GM21619 (cell line): ENCODE measurements at regions not wholly inside any gene's neighbourhood (a gene's known extent, or its start where the extent isn't known, plus 50 kb on each side); places are given as distances from the start of the nearest gene placed in this dataset.

Source experiments
- ATAC-seq: cut with Tn5 transposase; IDR thresholded peaks from one replicate; pipeline ENCODE4 v1.9.1; 2021; ENCODE audit not compliant: unreplicated experiment

- ATAC-seq: no peak
These were observed 99.4 kb upstream of the BCL11A start for GRCh38 chr2:60652832-60653340.

GRCh38 chr2:60657673-60658072 is 98.4 kb upstream of the PAPOLG start:
- ATAC-seq: no peak

DNA sequence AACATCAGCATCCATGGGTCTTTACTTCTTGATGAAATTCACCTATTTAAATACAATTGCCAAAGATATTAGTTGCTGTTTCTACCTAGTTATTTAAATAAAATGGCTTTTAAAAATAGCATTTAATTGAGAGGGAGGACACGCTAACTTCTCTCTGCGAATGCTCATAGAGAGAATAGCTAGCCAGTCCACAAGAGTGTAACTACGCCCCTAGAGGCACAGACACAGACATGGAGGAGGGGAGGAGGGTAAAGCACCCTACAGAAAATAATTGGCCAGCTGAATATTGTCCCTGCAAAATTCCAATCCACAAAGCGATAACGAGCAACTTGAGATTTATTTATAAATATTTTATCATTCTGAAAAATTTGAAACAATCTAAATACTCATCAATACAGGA is 97.0 kb upstream of the PAPOLG start:
- ATAC-seq: no peak

DNA sequence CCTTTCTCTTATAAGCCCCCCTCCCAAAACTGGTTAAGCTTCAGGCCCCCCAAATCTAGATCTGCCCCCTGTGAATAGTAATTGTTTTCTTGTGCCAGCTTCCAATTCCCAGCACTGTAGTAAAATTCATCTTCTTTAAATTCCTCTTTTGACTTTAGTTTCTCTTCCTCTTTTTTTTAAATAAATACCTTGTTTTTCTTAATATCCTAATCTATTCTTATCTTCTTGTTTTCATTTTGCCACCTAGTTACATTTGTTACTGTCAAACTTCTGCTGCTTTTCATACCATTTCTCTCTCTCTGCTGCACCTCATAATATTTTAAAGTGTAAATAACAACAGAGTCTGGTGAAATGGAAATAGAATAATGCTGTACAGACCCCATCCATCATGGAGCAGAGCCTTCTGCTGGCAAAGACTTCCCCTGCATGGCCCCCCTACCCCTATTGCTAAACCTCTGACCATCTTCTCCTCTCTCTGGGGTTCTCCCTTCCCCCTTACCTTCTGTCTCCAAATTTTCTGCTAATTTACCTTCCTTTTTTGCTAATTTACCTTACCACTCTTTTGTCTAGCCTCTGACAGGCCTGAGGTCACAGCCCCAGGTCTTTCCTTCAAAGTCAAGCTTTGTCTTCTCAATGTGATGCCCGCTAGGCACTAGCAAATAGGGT is 94.9 kb upstream of the PAPOLG start:
- no peak for ATAC-seq

DNA sequence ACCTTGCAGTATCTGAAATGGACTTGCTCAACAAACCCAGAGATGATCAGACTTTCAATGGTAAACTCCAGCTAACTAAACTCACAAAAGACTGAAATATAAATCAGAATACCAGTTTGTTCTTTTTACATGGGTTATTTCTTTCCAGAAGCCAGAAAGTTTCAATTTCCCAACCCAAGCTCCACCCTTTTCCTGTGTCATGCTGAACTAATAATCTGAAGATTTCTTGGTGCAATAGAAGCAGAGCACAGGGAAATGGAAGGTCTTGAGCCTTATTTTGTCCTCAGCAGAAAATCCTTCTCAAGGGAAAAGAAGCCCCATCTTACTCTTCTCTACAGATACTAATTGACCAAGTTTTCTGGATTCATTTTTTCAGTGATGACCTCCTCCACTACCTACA is 93.3 kb upstream of the PAPOLG start:
- no peak for ATAC-seq

- no peak for ATAC-seq
These were observed 84.1 kb upstream of the PAPOLG start for GRCh38 chr2:60671966-60672365.

- ATAC-seq: peak; percentile 97
These were observed 81.4 kb upstream of the PAPOLG start for GRCh38 chr2:60674524-60675165.

DNA sequence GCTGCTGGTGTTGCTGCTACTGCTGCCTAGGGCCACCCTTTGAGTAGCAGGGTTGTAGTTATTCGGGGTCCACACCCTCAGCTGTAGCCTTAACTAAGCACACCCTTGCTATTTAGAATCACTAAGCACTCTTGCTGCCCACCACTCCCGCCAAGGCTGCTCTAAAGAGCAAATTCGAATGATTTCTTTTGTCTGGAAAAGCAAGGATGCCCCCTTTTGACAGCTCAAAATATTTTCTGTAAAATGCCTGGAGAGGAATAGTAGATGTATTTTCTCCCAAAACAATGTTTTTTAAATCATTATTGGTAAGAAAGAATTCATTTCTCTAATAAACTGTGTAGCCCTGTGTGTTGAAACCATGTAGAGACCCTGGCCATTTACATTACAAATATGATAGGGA is 80.8 kb upstream of the PAPOLG start:
- no peak for ATAC-seq

DNA sequence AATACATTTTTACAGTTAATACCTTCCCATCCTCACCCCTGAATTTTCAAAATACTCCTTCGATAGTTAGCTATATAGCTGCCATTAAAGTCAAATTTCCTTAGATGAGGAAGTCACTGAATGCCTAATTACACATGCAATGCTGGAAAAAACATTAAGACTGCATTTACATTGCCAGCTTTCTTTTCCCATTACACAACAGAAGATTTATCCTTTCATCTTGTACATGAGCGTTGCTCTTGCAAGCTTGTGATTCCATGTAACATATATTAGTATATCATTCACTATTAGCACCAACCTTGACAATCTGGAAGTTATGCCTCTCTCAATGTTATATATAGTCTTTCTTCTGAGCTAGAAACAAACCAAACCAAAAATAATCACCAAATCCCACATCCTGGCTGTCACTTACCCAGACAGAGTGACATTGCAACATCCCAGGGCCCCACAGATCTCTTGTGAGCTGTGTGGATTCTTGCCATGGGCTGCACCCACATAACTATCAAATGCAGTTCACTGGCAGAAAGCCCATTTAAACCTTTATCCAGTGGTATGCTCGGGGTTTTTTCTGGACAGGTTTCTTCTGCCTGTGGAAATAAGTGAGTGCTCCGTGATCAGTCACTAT is 79.2 kb upstream of the PAPOLG start:
- no peak for ATAC-seq

GRCh38 chr2:60677356-60677755 is 78.7 kb upstream of the PAPOLG start:
- ATAC-seq: no peak

- ATAC-seq: no peak
These were observed 77.5 kb upstream of the PAPOLG start for GRCh38 chr2:60678551-60678950.

- ATAC-seq: no peak
These were observed 76.9 kb upstream of the PAPOLG start for GRCh38 chr2:60679036-60679780.

DNA sequence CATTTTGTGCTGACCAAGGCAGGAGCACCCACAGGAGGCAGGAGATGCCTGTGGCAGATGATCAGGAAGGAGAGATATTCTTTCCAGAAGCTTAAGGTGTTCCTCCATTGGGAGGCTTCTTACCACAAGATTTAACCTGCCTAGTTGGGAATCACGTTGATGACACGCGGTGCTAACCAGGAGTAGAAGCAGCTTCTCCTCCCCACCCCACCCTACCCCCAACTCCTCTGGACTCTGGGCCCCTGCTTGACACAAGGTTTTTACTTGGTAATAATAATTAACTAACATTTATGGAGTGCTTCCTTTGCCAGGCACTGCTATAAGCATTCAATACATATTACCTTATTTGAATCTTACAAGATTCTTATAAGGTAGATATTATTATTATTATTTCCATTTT is 62.5 kb upstream of the PAPOLG start:
- no peak for ATAC-seq

DNA sequence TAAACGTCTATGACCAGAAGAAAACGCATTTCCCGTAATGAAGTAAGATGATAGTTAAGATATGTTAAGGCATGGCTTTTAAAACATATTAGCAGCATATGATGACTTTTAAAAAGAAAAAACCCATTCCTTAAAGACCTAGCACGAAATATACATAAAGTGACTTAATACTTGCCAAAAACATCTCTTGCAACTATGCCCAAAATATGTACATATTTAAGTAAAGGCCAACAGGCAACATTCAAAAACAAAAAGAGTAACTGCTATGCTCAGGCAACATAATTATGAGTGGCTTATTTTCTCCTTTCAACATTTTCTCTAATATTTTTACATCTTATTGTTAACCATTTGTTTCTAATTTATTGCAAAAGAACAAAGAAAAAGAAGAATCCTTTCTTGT is 60.3 kb upstream of the PAPOLG start:
- no peak for ATAC-seq

DNA sequence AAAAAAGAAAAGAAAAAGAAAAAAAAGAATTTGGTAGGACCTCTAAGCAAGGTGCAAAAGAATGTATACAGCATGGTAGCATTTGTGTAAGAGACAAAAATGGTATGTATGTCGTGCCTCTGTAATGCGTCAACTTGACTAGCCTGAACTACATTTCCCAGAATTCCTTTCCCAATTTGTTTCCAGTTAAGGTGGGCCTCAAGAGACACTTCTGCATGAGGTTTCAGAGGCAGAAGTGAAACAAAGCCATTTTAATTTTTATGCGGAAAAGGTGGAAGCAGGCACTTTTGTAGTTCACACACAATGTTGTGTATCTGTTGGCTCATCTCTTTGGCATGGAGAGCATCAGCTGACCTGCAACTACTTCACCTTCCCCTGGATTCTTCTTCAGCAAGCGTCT is 56.5 kb upstream of the PAPOLG start:
- ATAC-seq: no peak

DNA sequence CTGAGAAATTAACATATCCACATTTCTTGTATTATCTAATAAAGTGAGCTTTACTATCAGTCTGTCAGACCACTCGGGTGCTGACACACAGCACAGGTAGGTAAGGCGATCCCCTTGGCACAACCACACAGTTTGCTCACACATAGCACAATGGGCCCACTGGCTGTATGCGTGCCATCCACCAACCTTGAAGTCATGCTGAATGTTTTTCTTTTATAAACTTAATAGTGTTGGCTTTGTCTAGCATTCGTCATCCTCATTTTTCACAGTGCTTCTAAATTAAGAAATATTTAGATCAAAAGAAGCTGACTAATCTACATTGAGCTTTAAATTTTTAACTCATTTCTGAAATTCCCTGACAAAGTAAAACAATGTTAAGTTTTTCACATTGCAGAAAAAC is 50.0 kb upstream of the PAPOLG start:
- no peak for ATAC-seq
